GM21529 (cell line): ENCODE measurements at regions not wholly inside any gene's neighbourhood (a gene's known extent, or its start where the extent isn't known, plus 50 kb on each side); places are given as distances from the start of the nearest gene placed in this dataset.

Experiments used
- ATAC-seq: cut with Tn5 transposase; IDR thresholded peaks from one replicate; pipeline ENCODE4 v1.9.1; 2021; ENCODE audit not compliant: unreplicated experiment

- no peak for ATAC-seq
Observed at GRCh38 chr5:2027790-2028189, 145.1 kb upstream of the IRX4 start.

DNA sequence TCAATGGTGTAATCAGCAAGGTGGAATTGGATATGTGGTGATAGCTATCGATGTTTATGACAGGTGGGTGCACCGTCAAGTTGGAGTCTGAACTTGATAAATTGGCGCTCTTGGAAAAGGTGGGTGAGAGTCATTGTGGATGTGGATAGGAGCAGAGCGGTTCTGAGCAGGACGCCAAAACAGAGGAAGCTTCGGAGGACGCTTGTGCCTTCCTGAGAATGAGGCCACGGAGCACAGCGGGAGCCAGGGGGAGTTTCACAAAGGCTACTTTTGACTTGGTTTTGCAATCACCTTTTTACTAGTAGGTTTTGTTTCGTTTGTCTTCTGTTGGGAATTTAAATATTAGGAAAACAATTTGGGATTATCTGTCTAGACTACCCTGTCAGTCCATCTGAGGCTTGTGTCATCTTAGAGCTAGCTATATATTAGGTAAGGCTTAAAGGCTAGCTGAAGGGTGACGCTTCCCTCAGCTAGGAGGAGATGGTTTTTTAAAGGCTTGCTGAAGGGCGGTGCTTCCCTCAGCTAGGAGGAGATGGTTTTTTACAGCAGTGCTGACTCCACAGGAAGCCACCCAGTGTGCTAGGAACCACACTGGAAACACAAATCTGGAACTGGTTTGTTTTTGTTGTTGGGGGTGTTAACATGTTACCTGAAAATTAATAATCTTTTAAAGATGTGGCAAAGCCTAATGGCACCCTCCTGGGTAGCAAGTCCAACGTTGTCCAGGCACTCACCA lies 142.4 kb upstream of the IRX4 start:
- ATAC-seq = no peak

GRCh38 chr5:2023196-2023595 lies 140.5 kb upstream of the IRX4 start:
- ATAC-seq = no peak

DNA sequence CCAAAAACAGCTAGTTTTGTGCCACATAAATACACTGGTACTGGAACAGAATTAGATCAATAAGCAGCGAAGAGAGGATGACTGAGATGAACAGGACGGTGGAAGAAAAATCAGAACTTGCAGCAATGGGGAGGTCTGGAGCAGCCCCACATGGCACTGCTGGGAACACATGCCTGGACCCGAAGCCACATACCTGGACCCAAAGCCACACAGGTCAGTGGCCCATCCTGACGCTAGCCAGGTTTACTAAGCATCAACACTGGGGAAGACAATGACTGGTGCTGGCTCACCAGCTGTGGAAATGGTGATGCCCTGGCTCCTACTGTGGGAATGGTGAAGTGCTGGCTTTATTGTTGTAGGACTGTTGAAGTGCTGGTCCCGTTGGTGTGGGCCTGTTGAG lies 139.7 kb upstream of the IRX4 start:
- ATAC-seq = no peak

GRCh38 chr5:2021484-2022176 lies 138.9 kb upstream of the IRX4 start:
- ATAC-seq = no peak

DNA sequence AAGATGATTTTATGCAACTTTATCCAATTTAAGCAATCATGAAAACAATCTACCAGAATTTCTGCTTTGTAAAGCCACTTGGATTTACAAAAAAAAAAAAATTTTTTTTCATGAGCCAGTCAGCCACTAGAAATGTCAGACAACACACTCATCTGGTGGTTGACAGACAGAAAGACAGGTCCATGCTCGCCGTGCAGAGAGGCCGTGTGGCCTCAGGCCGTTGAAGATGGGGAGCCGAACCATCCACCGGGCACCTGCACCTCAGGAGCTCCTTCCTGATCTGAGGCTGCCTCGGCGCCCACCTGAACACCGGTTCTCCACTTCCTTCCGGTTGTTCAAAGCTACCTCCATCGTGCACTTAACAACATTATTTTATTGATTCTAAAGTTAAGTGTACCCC lies 138.0 kb upstream of the IRX4 start:
- ATAC-seq = no peak

GRCh38 chr5:2019716-2020115 lies 137.0 kb upstream of the IRX4 start:
- ATAC-seq = no peak

DNA sequence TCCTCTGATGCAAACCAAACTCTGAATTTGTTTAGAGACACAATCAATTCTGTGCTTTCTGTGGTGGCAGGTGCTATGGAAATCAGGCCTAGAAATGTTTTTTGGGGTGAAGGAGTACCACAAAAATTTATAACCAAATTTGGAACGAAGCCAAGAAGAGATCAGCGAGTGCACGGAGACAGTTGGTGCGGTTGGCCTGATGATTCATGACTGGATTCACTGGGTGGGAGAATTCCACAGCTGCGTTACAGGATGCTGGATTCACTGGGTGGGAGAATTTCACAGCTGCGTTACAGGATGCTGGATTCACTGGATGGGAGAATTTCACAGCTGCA lies 135.6 kb upstream of the IRX4 start:
- no peak for ATAC-seq

GRCh38 chr5:2017540-2018389 lies 135.0 kb upstream of the IRX4 start:
- ATAC-seq = no peak

- ATAC-seq = no peak
Observed at GRCh38 chr5:2015961-2016360, 133.2 kb upstream of the IRX4 start.

- no peak for ATAC-seq
Observed at GRCh38 chr5:2015124-2015848, 132.6 kb upstream of the IRX4 start.

- ATAC-seq = no peak
Observed at GRCh38 chr5:2014058-2014610, 131.4 kb upstream of the IRX4 start.

- no peak for ATAC-seq
Observed at GRCh38 chr5:2013301-2014057, 130.8 kb upstream of the IRX4 start.

GRCh38 chr5:2012885-2013284 lies 130.2 kb upstream of the IRX4 start:
- ATAC-seq = no peak

DNA sequence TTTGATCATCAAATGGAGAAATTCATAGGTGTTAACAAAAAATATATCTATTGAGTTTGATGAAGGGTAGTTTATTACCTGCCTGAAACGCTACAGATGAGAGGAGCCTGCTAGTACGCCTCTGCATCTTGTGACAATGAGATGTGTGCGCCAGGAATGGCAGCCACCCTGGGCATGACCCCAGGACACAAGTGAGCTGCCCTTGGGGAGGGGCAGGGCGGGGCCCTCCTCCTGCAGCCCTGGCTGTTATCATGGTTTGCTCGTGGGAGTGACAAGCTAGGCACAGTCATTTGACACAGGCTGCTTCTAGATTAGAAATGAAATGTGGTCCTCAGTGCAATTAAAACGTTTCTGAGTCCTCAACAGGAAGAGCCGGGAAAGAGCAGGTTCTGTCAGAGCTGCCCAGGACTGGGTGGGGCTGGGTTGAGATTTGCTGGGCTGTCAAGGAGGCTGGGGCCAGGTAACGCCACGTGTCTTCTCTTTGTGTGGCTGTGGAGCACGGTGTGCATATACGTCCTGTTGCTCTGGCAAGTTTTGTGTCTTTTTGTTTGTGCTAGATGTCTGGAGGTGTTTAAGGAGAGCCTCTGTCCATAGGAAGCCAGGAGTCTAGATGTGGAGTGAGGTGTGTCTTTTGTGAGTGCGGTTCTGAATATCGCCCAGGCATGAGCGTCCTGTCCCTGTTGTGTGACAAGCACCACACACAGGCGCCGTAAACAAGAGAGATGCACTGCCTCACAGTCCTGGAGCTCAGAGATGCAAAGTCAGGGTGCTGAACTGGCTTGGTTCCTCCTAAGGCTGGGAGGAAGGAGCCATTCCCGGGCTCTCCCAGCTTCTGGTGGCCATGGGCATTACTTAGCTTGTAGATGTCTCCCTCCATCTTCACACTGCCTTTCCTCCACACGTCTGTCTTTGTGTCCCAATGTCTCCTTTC lies 129.0 kb upstream of the IRX4 start:
- ATAC-seq = no peak

DNA sequence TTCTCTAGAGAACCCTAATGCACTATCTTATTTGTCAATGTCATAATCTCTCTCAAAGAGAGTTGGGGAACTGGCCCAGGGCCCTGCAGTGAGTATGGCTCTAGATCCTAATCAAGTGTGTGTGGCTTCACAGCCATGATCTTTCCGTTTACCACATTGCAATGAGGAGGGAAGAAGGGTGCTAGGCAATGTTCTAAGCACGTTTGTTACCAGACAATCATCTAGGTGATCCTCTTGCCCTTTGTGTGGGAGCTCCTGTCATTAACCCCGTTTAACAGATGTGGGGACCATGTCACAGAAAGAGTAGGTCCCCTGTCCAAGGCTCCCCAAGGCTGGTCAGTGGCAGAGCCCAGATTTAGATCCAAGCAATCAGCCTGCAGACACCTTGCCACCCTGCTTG lies 128.2 kb upstream of the IRX4 start:
- ATAC-seq = no peak

DNA sequence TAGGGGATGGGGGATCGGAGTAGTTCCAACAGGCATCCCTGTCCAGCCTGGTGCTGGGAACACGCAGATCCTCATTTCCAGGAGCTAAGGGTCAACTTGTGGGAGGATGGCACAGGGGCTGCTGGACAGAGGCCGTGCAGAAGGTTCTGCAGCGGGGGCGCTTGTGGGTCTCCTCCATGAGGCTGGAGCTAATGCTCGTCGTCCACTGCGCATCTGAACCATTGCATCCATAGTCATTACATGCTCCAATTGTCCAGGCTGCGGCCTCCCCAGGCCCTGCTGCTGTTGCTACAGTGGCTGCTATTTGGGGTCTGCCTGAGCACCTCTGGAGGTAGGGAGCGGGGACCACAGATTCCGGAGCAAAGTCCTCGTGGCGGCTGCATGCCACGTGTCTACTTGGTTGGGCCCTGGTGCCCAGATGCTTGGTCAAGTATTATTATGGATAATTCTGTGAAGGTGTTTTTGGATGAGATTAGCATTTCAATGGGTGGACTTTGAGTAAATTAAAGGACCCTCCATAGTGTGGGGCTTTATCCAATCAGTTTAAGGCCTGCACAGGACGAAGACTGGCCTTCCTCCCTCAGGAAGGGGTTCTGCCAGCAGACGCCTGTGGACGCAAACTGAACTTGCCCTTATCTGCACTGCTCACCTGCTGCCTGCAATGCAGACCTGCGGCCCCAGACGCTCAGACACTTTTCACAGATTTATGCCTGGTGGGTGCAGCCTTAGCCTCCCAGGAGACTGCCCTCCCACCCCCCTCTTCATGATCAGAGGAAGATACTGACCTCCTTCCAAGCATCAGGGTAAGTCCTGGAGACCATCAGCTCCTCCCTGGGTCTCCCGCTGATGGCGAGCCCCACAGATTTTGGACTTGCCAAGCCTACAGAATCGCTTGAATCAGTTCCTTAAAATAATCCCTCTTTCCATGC lies 127.5 kb upstream of the IRX4 start:
- ATAC-seq = no peak
